Right renal pelvis (tissue), 4 donors: ENCODE measurements at regions not wholly inside any gene's neighbourhood (a gene's known extent, or its start where the extent isn't known, plus 50 kb on each side); places are given as distances from the start of the nearest gene placed in this dataset.

Experiments
- DNase-seq, 4 donors: peaks; one replicate each; pipeline ENCODE4 v3.0.0-alpha.2; 2013; ENCODE audit warnings: low read depth in 4 of 4, low spot score in 3 of 4, missing footprints in 1 of 4

GRCh38 chr20:11813106-11813890 is 104.4 kb upstream of the BTBD3 start:
- no peak for DNase-seq

DNA sequence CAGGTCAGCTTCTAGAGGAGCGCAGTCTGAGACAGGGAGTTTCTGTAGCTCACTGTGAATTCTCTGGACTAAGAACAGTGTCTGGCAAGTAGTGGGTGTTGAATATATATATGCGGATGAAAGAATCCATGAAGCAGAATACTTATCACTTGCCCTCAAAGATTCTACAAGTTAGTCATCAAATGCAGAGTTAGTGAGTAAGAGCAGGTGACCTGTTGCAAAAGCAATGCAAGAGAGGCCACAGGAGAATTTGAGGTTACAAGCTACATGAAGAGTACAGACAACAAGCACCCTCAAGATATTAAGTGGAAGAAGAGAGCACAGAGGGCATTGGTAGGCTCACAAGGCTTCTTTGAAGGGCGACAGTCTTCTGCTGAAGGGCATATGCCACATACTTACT is 103.4 kb upstream of the BTBD3 start:
- no peak for DNase-seq

- no peak for DNase-seq
These were observed 96.9 kb upstream of the BTBD3 start for GRCh38 chr20:11820838-11821237.

GRCh38 chr20:11822540-11822794 is 95.2 kb upstream of the BTBD3 start:
- no peak for DNase-seq

DNA sequence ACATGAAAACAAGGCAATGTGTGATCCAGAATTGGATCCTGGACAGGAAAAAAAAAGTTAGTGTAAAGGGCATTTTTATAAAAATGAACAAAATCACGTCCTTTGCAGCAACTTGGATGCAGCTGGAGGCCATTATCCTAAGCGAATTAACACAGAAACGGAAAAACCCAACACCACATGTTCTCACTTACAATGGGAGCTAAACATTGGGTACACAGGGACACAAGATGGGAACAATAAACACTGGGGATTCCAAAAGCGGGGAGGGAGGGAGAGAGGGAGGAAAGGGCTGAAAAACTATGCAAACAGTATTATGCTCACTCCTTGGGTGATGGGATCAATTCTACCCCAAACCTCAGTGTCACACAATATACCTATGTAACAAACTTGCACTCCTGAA is 91.4 kb upstream of the BTBD3 start:
- DNase-seq = no peak

DNA sequence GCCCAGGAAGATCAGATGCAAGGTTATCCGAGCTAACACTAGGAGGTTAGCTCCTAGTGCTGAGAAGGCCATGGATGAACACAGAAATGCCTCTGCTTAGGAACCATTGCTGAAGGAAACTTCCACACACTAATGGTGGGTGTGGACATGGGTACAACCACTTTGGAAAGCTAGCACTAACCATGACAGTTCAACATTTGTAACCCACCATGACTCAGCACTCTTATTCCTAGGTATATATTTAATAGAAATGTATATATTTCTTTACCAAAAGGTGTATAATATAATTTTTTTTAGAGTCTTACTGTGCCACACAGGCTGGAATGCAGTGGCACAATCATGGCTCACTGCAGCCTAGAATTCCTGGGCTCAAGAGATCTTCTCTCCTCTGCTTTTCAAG is 85.3 kb upstream of the BTBD3 start:
- DNase-seq = no peak

DNA sequence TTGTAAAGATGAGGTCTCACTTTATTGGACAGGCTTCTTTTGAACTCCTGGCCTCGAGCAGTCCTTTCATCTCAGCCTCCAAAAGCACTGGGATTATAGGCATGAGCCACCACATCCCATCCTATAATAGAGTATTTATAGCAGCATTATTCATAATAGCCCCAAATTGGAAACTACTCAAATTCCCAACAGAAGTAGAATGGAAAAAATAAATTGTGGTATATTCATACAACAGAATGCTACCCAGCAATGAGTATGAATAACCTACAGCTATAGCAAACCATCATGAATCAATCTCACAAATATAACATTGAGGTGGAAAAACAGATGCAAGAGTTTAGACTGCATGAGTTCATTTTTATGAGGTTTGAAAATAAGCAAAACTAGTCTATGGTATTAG is 84.8 kb upstream of the BTBD3 start:
- DNase-seq = no peak

GRCh38 chr20:11833825-11834224 is 83.9 kb upstream of the BTBD3 start:
- no peak for DNase-seq

- DNase-seq = no peak
These were observed 79.5 kb upstream of the BTBD3 start for GRCh38 chr20:11838076-11838636.

GRCh38 chr20:11841972-11842461 is 75.7 kb upstream of the BTBD3 start:
- DNase-seq = no peak

- no peak for DNase-seq
These were observed 74.4 kb upstream of the BTBD3 start for GRCh38 chr20:11843289-11843688.

- no peak for DNase-seq
These were observed 73.0 kb upstream of the BTBD3 start for GRCh38 chr20:11844691-11845090.

GRCh38 chr20:11845340-11845739 is 72.4 kb upstream of the BTBD3 start:
- no peak for DNase-seq

- no peak for DNase-seq
These were observed 71.6 kb upstream of the BTBD3 start for GRCh38 chr20:11846131-11846530.

GRCh38 chr20:11847827-11848226 is 69.9 kb upstream of the BTBD3 start:
- DNase-seq = no peak

DNA sequence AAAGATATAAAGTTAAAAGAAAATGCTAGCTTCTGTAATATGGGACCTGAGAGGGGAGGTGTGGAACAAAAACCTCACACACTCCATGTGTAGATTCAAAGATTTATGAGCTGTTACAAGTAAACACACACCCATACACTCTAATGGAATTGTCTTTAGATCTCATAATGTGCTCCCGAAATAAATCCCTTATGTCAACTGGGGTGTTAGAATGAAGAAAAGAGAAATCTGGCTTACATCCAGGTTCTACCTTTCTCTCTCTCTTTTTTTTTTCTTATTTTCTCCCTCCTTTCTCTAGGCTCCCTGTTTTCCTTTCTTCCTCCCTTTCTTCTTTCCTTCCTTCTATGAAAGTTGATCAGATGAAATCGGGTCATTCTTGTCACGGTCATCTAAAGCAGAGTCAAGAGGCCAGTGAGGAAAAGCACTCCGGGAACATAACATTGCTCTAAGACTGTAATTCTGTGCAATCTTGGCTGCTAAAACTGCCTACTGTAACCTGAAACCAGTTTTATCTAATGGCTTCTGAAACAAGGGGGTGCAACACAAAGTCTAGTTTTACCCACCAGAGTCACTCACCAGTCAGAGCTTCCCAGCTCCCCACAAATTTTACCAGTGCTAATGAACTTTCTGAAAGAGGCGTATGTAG is 68.3 kb upstream of the BTBD3 start:
- peak in 1 of 4 donors; percentile 8 for DNase-seq

GRCh38 chr20:11849976-11850670 is 67.6 kb upstream of the BTBD3 start:
- no peak for DNase-seq

- DNase-seq = no peak
These were observed 66.8 kb upstream of the BTBD3 start for GRCh38 chr20:11850901-11851300.

GRCh38 chr20:11851646-11852045 is 66.0 kb upstream of the BTBD3 start:
- no peak for DNase-seq

DNA sequence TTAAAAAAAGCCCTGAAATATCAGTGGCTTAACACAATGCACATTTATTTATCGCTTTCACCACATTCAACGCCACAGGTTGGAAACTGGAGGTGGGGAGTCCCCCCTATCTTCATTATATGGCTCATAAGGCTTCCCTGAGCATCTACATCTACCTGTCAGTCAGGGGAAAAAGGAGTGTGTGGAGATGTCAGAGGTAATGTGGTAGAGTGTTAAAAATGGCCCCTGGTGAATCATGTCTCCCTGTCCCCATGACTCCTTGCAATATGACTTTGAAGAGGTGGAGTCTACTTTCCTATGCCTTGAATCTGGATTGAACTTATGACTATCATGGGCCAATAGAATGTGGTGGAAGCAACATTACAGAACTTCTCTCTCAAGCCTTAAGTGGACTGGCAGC is 65.5 kb upstream of the BTBD3 start:
- no peak for DNase-seq

- DNase-seq = no peak
These were observed 64.9 kb upstream of the BTBD3 start for GRCh38 chr20:11852811-11853210.

DNA sequence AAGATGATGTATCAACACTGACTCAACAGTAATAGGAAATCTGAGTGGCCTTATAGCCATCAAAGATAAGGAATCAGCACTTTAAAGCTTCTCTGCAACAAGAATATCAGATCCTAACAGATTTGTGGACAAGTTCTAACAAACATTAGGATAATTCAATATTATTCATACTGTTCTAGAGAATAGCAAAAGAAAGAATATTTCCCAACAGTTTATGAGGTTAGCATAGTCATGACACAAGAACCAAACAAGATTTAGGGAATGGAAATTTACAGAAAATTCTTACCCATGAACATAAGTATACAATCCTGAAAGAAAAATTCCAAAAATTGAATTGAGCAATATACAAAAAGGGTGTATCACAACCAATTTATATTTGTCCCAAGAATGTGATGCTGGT is 64.3 kb upstream of the BTBD3 start:
- DNase-seq = no peak
